ENCODE measurements at regions not wholly inside any gene's neighbourhood (a gene's known extent, or its start where the extent isn't known, plus 50 kb on each side); places are given as distances from the start of the nearest gene placed in this dataset.

DNA sequence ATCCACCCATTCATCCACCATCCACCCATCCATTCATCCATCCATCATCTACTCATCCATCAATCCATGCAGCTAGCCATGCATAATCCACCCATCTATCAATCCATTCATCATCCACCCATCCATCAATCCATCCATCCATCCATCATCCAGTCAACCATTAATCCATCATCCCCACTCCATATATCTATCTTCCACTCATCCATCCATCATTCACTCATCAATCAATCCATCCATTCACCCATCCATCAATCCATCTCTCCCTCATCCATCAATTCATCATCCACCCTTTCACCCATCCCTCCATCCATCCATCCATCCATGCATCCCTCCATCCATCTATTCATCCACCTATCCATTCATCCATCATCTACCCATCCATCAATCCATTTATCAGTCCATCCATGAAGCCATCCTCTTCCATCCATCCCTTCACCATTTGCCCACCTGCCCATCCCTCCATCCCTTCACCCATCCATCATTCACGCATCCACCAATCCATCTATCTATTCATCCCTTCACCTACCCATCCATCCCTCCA is 689.4 kb downstream of the BRD1 start:
- no peaks in the 10 kb centered on the region for H3K9me3 ChIP-seq (ENCODE audit: insufficient read depth, low read depth, low read length)
- H3K27ac ChIP-seq (ENCODE audit: low read length): no peak overlapping the region
- no peaks in the 10 kb centered on the region for H3K27me3 ChIP-seq (ENCODE audit: insufficient read depth, low read length)
- H3K4me3 ChIP-seq (ENCODE audit: low read length): no peak overlapping the region
- no peak overlapping the region for H3K9ac ChIP-seq (ENCODE audit: low read depth, low read length)
- H3K4me1 ChIP-seq (ENCODE audit: insufficient read depth, low read length): no peaks in the 10 kb centered on the region
- H3K36me3 ChIP-seq (ENCODE audit: insufficient read depth, low read depth, low read length): no peaks in the 10 kb centered on the region

DNA sequence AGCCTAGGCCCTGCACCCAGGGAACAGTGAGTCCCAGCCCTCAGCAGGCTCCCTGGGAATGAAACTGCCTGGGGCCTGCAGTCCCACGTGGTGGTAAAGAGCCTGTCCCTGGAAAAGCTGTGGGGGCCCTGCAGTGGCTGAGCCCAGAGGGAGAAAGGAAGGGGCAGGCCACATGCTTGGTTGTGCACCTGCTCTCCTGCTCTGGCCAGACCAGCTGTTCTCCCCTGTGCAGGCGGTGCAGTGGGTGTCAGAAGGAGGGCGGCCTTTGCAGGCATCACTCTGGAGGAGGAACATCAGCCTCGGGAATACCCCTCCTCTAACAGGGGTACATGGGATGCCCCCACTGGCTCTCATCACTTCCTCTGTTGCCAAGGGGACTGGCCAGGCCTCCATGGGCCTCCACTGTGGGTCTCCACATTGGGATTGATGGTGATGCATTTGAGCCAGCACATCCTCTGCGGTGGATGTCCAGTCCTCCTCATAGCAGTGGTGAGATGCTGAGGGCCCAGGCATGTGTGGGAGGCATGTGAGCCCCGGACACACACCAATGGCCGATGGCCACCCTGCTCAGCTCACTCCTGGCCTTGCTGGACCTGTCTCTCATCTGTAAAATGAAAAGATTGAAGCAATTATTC is 690.4 kb downstream of the BRD1 start:
- Histone ChIP-seq H3K4me3 (ENCODE audit: low read length) (no peak overlapping the region), H3K36me3 (ENCODE audit: insufficient read depth, low read depth, low read length) (no peaks in the 10 kb centered on the region), H3K4me1 (ENCODE audit: insufficient read depth, low read length) (no peaks in the 10 kb centered on the region), H3K9ac (ENCODE audit: low read depth, low read length) (no peak overlapping the region), H3K9me3 (ENCODE audit: insufficient read depth, low read depth, low read length) (no peaks in the 10 kb centered on the region), H3K27me3 (ENCODE audit: insufficient read depth, low read length) (no peaks in the 10 kb centered on the region), H3K27ac (ENCODE audit: low read length) (no peak overlapping the region)

DNA sequence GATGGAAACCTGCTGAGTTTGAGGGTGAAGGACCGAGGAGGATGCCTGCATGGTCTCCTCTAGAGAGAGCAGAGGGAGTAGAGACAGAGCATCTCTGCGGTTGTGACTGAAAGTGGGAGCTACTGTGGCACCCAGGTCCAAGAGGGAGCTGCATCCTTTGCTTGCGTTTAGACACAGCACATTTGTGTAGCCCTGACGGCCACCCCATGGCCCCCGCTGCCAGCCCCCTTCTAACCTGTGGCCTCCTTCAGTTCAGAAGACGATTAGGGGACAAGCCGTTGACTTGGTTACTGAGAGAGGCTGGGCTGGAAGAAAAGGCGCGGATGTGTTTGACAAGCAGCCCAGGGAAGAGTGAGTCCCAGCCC is 690.9 kb downstream of the BRD1 start:
- H3K27ac ChIP-seq (ENCODE audit: low read length): no peak overlapping the region
- H3K36me3 ChIP-seq (ENCODE audit: insufficient read depth, low read depth, low read length): no peaks in the 10 kb centered on the region
- no peak overlapping the region for H3K4me3 ChIP-seq (ENCODE audit: low read length)
- no peaks in the 10 kb centered on the region for H3K9me3 ChIP-seq (ENCODE audit: insufficient read depth, low read depth, low read length)
- H3K27me3 ChIP-seq (ENCODE audit: insufficient read depth, low read length): no peaks in the 10 kb centered on the region
- no peak overlapping the region for H3K9ac ChIP-seq (ENCODE audit: low read depth, low read length)
- no peaks in the 10 kb centered on the region for H3K4me1 ChIP-seq (ENCODE audit: insufficient read depth, low read length)

DNA sequence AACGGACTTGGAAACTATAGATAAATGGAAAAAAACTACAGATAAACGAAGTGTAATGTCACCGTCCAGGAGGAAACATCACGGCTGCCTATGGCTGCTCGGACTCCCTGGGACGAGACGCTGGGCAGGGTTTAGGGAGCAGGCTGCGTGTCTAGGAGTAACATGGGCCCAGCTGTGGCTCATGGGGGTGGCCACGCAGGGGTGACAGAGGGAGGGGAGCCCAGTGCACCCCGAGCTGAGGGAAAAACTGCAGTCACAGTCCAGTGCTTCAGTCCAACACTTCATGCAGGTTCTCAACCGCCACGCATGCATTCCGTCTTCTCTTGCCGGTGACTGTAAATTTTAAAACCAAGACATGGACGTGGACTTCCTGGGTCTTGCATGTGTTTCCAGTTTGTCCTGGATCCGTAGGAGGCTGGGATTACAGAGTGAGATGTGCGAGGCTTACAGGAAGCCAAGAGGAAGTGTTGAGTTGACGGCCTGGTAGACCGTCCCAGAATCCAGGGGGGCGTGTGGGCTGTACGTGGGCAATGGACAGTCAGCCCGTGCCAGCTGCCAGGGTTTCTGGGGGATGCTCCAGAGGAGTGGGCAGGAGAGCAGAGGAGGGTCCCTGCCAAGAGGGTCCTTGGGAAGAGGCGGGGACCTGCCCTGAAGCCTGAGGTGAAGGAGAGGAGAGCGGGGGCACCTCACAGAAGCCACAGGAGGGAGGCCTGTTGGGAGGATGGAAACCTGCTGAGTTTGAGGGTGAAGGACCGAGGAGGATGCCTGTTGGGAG is 691.4 kb downstream of the BRD1 start:
- Histone ChIP-seq H3K9ac (ENCODE audit: low read depth, low read length) (no peak overlapping the region), H3K4me1 (ENCODE audit: insufficient read depth, low read length) (no peaks in the 10 kb centered on the region), H3K27me3 (ENCODE audit: insufficient read depth, low read length) (no peaks in the 10 kb centered on the region), H3K27ac (ENCODE audit: low read length) (no peak overlapping the region), H3K36me3 (ENCODE audit: insufficient read depth, low read depth, low read length) (no peaks in the 10 kb centered on the region), H3K9me3 (ENCODE audit: insufficient read depth, low read depth, low read length) (no peaks in the 10 kb centered on the region), H3K4me3 (ENCODE audit: low read length) (no peak overlapping the region)

DNA sequence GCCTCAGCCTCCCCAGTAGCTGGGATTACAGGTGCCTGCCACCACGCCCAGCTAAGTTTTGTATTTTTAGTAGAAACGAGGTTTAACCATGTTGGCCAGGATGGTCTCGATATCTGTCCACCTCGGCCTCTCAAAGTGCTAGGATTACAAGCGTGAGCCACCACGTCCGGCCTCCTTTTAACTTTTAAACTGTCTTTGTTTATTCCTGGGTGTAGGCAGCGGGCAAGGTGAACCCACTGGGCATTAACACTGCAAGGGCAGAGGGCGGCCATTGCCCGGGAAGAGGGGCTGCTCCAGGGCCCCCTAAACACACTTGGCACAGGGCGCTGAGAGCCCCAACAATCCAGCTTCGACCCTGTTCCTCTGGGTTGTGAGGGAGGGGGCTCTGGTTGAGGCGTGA is 693.6 kb downstream of the BRD1 start:
- Histone ChIP-seq H3K9ac (ENCODE audit: low read depth, low read length) (no peak overlapping the region), H3K27me3 (ENCODE audit: insufficient read depth, low read length) (no peaks in the 10 kb centered on the region), H3K9me3 (ENCODE audit: insufficient read depth, low read depth, low read length) (no peaks in the 10 kb centered on the region), H3K36me3 (ENCODE audit: insufficient read depth, low read depth, low read length) (no peaks in the 10 kb centered on the region), H3K4me1 (ENCODE audit: insufficient read depth, low read length) (no peaks in the 10 kb centered on the region), H3K27ac (ENCODE audit: low read length) (no peak overlapping the region), H3K4me3 (ENCODE audit: low read length) (no peak overlapping the region)

DNA sequence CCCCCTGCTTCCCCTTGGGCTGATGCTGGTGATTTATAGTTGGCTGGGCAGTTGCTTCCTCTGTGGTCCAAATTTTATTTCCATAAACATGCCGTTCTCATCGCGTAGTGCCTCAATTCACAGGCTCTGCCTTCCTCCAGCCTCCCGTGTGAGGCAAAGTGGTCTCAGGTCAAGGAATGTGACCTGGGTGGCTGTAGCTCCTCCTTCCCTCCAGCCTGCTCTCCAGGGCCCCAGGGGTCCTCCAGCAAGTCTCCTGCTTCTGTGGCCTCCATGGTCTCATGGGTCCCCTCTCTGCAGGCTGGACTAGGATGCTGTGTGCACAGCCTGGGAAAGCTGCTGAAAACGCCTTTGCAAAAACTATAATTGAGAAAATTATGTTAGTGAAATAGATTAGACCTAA is 694.1 kb downstream of the BRD1 start:
- H3K36me3 ChIP-seq (ENCODE audit: insufficient read depth, low read depth, low read length): no peaks in the 10 kb centered on the region

DNA sequence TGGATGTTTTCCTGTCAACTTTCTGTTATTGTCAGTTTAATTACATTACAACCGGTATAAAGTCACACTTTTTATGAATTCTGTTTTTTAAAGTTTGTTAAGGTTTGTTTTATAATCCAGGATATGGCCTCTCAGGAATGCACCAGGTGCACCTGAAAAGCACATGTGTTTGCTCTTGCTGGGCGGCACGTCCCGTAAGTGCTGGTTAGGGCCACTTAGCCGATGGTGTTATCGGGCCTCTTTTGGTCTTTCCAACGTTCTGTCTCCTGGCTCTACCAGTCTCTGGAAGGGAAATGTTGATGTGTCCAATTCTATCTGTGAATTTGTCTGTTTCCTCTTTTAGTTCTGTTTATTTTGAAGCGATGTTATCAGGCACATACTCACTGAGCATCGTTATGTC is 695.7 kb downstream of the BRD1 start:
- no peaks in the 10 kb centered on the region for H3K36me3 ChIP-seq (ENCODE audit: insufficient read depth, low read depth, low read length)
- no peak overlapping the region for H3K9ac ChIP-seq (ENCODE audit: low read depth, low read length)
- H3K4me1 ChIP-seq (ENCODE audit: insufficient read depth, low read length): no peaks in the 10 kb centered on the region
- no peak overlapping the region for H3K27ac ChIP-seq (ENCODE audit: low read length)
- H3K9me3 ChIP-seq (ENCODE audit: insufficient read depth, low read depth, low read length): no peaks in the 10 kb centered on the region
- H3K27me3 ChIP-seq (ENCODE audit: insufficient read depth, low read length): no peaks in the 10 kb centered on the region
- H3K4me3 ChIP-seq (ENCODE audit: low read length): no peak overlapping the region

More for the DNA sequence above, 694.1 kb downstream of the BRD1 start:
- no peaks in the 10 kb centered on the region for H3K9me3 ChIP-seq (ENCODE audit: insufficient read depth, low read depth, low read length)
- no peaks in the 10 kb centered on the region for H3K4me1 ChIP-seq (ENCODE audit: insufficient read depth, low read length)
- no peaks in the 10 kb centered on the region for H3K27me3 ChIP-seq (ENCODE audit: insufficient read depth, low read length)
- no peak overlapping the region for H3K9ac ChIP-seq (ENCODE audit: low read depth, low read length)
- no peak overlapping the region for H3K27ac ChIP-seq (ENCODE audit: low read length)
- H3K4me3 ChIP-seq (ENCODE audit: low read length): no peak overlapping the region

DNA sequence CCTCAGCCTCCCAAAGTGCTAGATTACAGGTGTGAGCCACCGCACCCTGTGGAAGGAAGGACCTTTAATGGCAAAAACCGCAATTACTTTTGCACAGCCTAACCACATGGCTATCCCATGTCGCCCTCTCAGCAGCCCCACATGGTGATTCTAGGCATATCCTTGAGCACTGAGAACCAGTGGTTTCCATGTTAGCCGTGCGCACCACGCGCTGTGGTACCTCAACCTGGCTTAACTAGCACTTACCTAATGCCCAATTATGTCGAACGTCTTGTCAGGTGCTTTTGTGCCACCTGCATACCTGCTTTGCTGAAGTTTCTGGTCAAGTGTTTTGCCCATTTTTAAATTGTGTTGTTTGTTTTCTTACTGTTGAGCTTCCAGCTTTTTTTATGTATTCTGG is 697.9 kb downstream of the BRD1 start:
- Histone ChIP-seq H3K9me3 (ENCODE audit: insufficient read depth, low read depth, low read length) (no peaks in the 10 kb centered on the region), H3K36me3 (ENCODE audit: insufficient read depth, low read depth, low read length) (no peaks in the 10 kb centered on the region), H3K4me3 (ENCODE audit: low read length) (no peak overlapping the region), H3K27me3 (ENCODE audit: insufficient read depth, low read length) (no peaks in the 10 kb centered on the region), H3K4me1 (ENCODE audit: insufficient read depth, low read length) (no peaks in the 10 kb centered on the region), H3K9ac (ENCODE audit: low read depth, low read length) (no peak overlapping the region), H3K27ac (ENCODE audit: low read length) (no peak overlapping the region)

DNA sequence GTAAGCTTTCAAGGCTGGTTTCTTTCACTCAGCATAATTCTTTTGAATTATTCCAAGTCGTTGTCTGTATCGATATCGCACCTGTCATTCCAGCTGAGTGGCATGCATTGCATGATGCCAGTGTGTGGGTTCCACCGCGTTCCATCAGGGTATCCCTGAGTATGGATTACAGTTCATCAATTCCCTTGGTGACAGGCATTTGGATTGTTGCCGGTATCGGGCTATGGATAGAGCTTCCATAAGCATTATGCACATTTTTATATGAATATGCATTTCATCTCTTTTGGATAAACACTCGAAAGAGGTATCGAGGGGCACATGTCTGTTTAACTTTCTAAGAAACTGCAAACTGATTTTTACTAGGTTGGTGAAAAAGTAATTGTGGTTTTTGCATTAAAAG is 698.8 kb downstream of the BRD1 start:
- H3K4me1 ChIP-seq (ENCODE audit: insufficient read depth, low read length): no peaks in the 10 kb centered on the region

DNA sequence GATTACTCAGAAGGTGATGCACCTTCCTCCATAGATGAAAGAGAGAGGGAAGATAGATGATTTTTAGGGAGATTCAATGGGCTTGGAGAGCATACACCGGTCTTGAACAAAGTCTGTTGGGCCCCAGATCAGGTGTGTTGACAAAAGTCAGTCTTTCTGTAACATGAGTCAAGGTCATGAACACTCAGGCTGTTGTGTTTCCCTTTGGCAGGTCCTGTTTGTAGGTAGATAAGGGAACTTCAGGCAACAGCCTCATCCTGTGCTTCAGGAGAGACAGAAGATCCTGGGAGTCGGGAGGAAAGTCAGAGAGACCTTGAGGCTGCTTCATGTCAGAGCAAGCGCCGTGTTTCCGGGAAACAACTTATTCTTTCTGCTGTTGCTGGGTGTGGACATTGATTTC is 703.1 kb downstream of the BRD1 start:
- H3K27me3 ChIP-seq (ENCODE audit: insufficient read depth, low read length): no peaks in the 10 kb centered on the region
- H3K27ac ChIP-seq (ENCODE audit: low read length): no peak overlapping the region
- no peak overlapping the region for H3K9ac ChIP-seq (ENCODE audit: low read depth, low read length)
- no peaks in the 10 kb centered on the region for H3K9me3 ChIP-seq (ENCODE audit: insufficient read depth, low read depth, low read length)
- H3K36me3 ChIP-seq (ENCODE audit: insufficient read depth, low read depth, low read length): no peaks in the 10 kb centered on the region
- H3K4me3 ChIP-seq (ENCODE audit: low read length): no peak overlapping the region
- H3K4me1 ChIP-seq (ENCODE audit: insufficient read depth, low read length): peaks cover 5% of the 10 kb centered on the region; the same call in 1 of the 2 replicates

More for the DNA sequence above, 698.8 kb downstream of the BRD1 start:
- H3K9me3 ChIP-seq (ENCODE audit: insufficient read depth, low read depth, low read length): no peaks in the 10 kb centered on the region
- no peaks in the 10 kb centered on the region for H3K36me3 ChIP-seq (ENCODE audit: insufficient read depth, low read depth, low read length)
- no peak overlapping the region for H3K9ac ChIP-seq (ENCODE audit: low read depth, low read length)
- no peak overlapping the region for H3K4me3 ChIP-seq (ENCODE audit: low read length)
- no peaks in the 10 kb centered on the region for H3K27me3 ChIP-seq (ENCODE audit: insufficient read depth, low read length)
- no peak overlapping the region for H3K27ac ChIP-seq (ENCODE audit: low read length)

DNA sequence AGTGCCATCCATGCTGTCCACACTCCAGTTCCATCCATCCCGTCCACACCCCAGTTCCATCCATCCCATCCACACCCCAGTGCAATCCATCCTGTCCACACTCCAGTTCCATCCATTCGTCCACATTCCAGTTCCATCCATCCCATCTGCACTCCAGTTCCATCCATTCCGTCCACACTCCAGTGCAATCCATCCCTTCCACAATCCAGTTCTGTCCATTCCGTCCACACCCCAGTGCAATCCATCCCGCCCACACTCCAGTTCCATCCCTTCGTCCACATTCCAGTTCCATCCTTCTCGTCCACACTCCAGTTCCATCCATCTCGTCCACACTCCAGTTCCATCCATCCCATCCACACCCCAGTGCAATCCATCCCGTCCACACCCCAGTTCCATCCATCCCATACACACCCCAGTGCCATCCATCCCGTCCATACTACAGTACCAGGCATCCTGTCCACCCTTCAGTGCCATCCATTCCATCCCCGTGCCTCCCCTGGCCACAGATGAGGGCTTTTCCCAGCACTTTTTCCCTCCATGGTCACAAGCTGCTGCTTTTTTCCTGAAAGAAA is 704.0 kb downstream of the BRD1 start:
- no peak overlapping the region for H3K9ac ChIP-seq (ENCODE audit: low read depth, low read length)
- H3K27ac ChIP-seq (ENCODE audit: low read length): no peak overlapping the region

DNA sequence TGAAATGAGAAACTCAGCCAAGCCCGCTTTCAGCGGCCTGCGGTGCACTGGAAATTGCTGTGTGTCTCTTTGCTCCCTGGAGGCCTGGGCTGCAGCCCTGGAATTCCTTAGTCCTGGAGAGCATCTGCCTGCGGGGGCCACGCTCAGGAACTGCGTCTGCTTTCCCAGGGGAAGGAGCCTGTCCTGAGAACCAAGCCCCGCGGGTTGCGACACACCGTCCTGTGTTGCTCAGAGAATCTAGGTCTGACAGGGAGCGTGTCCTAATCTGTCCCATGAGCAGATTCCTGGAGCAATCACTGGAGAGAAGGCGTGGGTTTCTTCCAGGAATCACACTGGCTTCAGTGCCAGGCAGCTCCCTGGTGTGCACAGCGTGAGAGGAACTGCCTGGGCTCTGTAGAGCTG is 708.1 kb downstream of the BRD1 start:
- no peaks in the 10 kb centered on the region for H3K36me3 ChIP-seq (ENCODE audit: insufficient read depth, low read depth, low read length)
- no peak overlapping the region for H3K27ac ChIP-seq (ENCODE audit: low read length)
- no peak overlapping the region for H3K4me3 ChIP-seq (ENCODE audit: low read length)
- H3K4me1 ChIP-seq (ENCODE audit: insufficient read depth, low read length): peaks cover 6% of the 10 kb centered on the region; the same call in 1 of the 2 replicates
- no peaks in the 10 kb centered on the region for H3K9me3 ChIP-seq (ENCODE audit: insufficient read depth, low read depth, low read length)
- H3K27me3 ChIP-seq (ENCODE audit: insufficient read depth, low read length): no peaks in the 10 kb centered on the region
- H3K9ac ChIP-seq (ENCODE audit: low read depth, low read length): no peak overlapping the region

More for the DNA sequence above, 704.0 kb downstream of the BRD1 start:
- Histone ChIP-seq H3K36me3 (ENCODE audit: insufficient read depth, low read depth, low read length) (no peaks in the 10 kb centered on the region), H3K27me3 (ENCODE audit: insufficient read depth, low read length) (no peaks in the 10 kb centered on the region), H3K4me3 (ENCODE audit: low read length) (no peak overlapping the region), H3K4me1 (ENCODE audit: insufficient read depth, low read length) (peaks cover 6% of the 10 kb centered on the region; the same call in 1 of the 2 replicates), H3K9me3 (ENCODE audit: insufficient read depth, low read depth, low read length) (no peaks in the 10 kb centered on the region)

Data from iPS-20b (cell line).